ENCODE measurements at regions not wholly inside any gene's neighbourhood (a gene's known extent, or its start where the extent isn't known, plus 50 kb on each side); places are given as distances from the start of the nearest gene placed in this dataset.

- H3K4me3 Mint-ChIP-seq (ENCODE audit: unreplicated experiment), result no peak overlapping the region
- H3K27ac Mint-ChIP-seq (ENCODE audit: unreplicated experiment), result no peak overlapping the region
- peaks cover 7% of the 10 kb centered on the region for H3K27me3 Mint-ChIP-seq (ENCODE audit: unreplicated experiment)
- peaks cover 20% of the 10 kb centered on the region for H3K4me1 Mint-ChIP-seq (ENCODE audit: unreplicated experiment)
- H3K9me3 Mint-ChIP-seq (ENCODE audit: unreplicated experiment), result no peaks in the 10 kb centered on the region
- no peak for DNase-seq (ENCODE audit: extremely low spot score, unreplicated experiment)
- TF ChIP-seq CTCF (IDR thresholded peaks at IDR 0.05), result no peak
- no peaks in the 10 kb centered on the region for H3K36me3 Mint-ChIP-seq (ENCODE audit: unreplicated experiment)
Measured at GRCh38 chr5:67381236-67381880, 184.8 kb upstream of the CD180 start.

- H3K9me3 Mint-ChIP-seq (ENCODE audit: unreplicated experiment), result no peaks in the 10 kb centered on the region
- no peaks in the 10 kb centered on the region for H3K36me3 Mint-ChIP-seq (ENCODE audit: unreplicated experiment)
- no peak for DNase-seq (ENCODE audit: extremely low spot score, unreplicated experiment)
- no peak for TF ChIP-seq CTCF (IDR thresholded peaks at IDR 0.05)
- H3K4me1 Mint-ChIP-seq (ENCODE audit: unreplicated experiment), result peaks cover 20% of the 10 kb centered on the region
- H3K27me3 Mint-ChIP-seq (ENCODE audit: unreplicated experiment), result peaks cover 8% of the 10 kb centered on the region
- H3K27ac Mint-ChIP-seq (ENCODE audit: unreplicated experiment), result no peak overlapping the region
- no peak overlapping the region for H3K4me3 Mint-ChIP-seq (ENCODE audit: unreplicated experiment)
Measured at GRCh38 chr5:67380431-67380830, 183.8 kb upstream of the CD180 start.

GRCh38 chr5:67379753-67380152 lies 183.2 kb upstream of the CD180 start:
- TF ChIP-seq CTCF (IDR thresholded peaks at IDR 0.05), result no peak
- peaks cover 8% of the 10 kb centered on the region for H3K27me3 Mint-ChIP-seq (ENCODE audit: unreplicated experiment)
- peaks cover 20% of the 10 kb centered on the region for H3K4me1 Mint-ChIP-seq (ENCODE audit: unreplicated experiment)
- H3K36me3 Mint-ChIP-seq (ENCODE audit: unreplicated experiment), result no peaks in the 10 kb centered on the region
- no peak overlapping the region for H3K4me3 Mint-ChIP-seq (ENCODE audit: unreplicated experiment)
- no peaks in the 10 kb centered on the region for H3K9me3 Mint-ChIP-seq (ENCODE audit: unreplicated experiment)
- no peak for DNase-seq (ENCODE audit: extremely low spot score, unreplicated experiment)
- H3K27ac Mint-ChIP-seq (ENCODE audit: unreplicated experiment), result no peak overlapping the region

- TF ChIP-seq CTCF (IDR thresholded peaks at IDR 0.05), result no peak
- no peak for DNase-seq (ENCODE audit: extremely low spot score, unreplicated experiment)
- Mint-ChIP-seq H3K4me1 (ENCODE audit: unreplicated experiment) (peaks cover 9% of the 10 kb centered on the region), H3K27ac (ENCODE audit: unreplicated experiment) (no peak overlapping the region), H3K36me3 (ENCODE audit: unreplicated experiment) (no peaks in the 10 kb centered on the region), H3K27me3 (ENCODE audit: unreplicated experiment) (peaks cover 17% of the 10 kb centered on the region), H3K9me3 (ENCODE audit: unreplicated experiment) (no peaks in the 10 kb centered on the region), H3K4me3 (ENCODE audit: unreplicated experiment) (no peak overlapping the region)
Measured at GRCh38 chr5:67378256-67378655, 181.7 kb upstream of the CD180 start.

- Mint-ChIP-seq H3K4me1 (ENCODE audit: unreplicated experiment) (peaks cover 4% of the 10 kb centered on the region), H3K4me3 (ENCODE audit: unreplicated experiment) (no peak overlapping the region), H3K9me3 (ENCODE audit: unreplicated experiment) (no peaks in the 10 kb centered on the region), H3K27me3 (ENCODE audit: unreplicated experiment) (peaks cover 17% of the 10 kb centered on the region), H3K27ac (ENCODE audit: unreplicated experiment) (no peak overlapping the region), H3K36me3 (ENCODE audit: unreplicated experiment) (no peaks in the 10 kb centered on the region)
- no peak for TF ChIP-seq CTCF (IDR thresholded peaks at IDR 0.05)
- no peak for DNase-seq (ENCODE audit: extremely low spot score, unreplicated experiment)
Measured at GRCh38 chr5:67377631-67378030, 181.0 kb upstream of the CD180 start.

Measured in osteocyte (in vitro differentiated cells).